GM23248 (cell line): ENCODE measurements at regions not wholly inside any gene's neighbourhood (a gene's known extent, or its start where the extent isn't known, plus 50 kb on each side); places are given as distances from the start of the nearest gene placed in this dataset.

Experiments used
- EZH2 ChIP-seq: fragments of 200-600 bp; sonication (generic); IDR thresholded peaks from 2 replicates; pipeline ENCODE4 v1.6.1; 2018; ENCODE audit warnings: antibody characterized with exemption, mild to moderate bottlenecking; ENCODE audit not compliant: insufficient read depth, poor library complexity, severe bottlenecking
- EZH2phosphoT487 ChIP-seq: fragments of 200-600 bp; sonication (generic); IDR thresholded peaks from 2 replicates; pipeline ENCODE4 v1.6.1; 2018; ENCODE audit warnings: antibody characterized with exemption, moderate library complexity, mild to moderate bottlenecking, low read depth; ENCODE audit not compliant: insufficient read depth

GRCh38 chr1:90296327-90296726, 301.4 kb downstream of the ZNF326 start:
- TF ChIP-seq EZH2phosphoT487 (no peak), EZH2 (no peak)
